Epidermal melanocyte (primary cell): ENCODE measurements at regions not wholly inside any gene's neighbourhood (a gene's known extent, or its start where the extent isn't known, plus 50 kb on each side); places are given as distances from the start of the nearest gene placed in this dataset.

Experiments used
- DNase-seq: peaks from one replicate; pipeline ENCODE4 v3.0.0; 2011; ENCODE audit warnings: low spot score; ENCODE audit not compliant: insufficient read length

DNA sequence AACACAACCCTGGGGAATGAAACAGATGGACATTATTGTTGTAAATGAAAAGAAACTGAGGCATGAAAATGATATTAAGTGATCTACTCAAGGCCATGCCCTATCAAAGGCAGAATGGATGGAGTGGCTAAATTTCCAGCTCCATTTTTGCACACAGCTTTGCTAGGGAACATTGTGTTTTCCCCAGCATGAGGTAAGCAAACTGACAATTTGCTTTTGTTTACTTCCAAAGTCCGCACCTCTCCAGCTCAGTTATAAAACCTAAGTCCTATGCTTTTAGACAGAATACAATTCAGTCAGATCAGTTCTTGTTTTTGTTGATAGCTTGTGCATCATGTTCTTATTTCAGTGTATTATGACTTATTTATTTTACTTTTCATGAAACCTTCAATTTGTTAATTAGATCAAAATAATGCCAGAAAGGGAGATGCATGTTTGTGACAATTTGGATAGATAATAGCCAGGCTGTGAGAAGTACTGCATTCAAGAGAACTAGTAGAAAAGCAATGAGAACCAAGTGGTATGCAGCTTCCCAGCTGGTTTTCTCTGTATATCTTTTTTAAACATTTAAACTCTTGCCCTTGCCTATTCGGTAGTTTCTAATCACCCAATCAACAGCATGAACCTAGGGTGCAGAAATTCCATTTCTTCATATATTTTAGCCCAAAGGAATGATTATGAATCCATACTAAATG, 380.8 kb downstream of the SPATA31D1 start:
- no peak for DNase-seq

DNA sequence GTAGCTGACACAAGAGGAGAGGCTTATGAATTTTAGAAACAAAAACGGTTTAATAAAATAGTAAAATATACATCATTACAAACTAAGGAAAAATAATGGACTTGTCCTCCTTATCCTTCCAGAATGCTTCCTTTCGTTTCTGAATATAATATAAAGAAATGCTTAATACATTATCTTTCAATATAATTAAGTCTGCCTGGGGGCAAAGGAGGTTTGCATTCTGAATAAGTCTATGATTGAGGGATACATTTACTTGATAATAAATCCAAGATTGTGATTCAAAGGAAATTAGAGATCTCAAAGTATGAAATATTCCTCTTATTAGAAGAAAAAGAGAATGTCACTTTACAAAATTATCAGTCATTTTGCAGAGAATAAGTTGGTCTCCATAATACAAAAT, 386.5 kb downstream of the SPATA31D1 start:
- DNase-seq, result no peak

DNA sequence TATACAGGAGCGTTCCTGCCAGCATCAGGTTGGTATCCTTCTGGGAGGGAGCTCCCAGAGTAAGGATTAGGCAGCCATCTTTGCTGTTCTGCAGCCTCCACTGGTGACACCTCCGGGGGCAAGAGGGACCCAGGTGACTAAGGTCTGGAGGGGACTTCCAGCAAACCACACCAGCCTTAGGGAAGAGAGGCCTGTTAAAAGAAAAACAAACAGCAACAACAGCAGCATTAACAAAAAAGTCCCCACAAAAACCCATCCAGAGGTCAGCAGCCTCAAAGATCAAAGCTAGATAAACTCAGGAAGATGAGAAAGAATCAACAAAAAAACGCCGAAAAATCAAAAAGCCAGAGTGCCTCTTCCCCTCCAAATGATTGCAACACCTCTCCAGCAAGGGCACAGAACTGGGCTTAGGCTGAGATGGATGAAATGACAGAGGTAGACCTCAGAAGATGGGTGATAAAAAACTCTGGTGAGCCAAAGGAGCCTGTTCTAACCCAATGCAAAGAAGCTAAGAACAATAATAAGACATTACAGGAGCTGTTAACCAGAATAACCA, 388.2 kb downstream of the SPATA31D1 start:
- DNase-seq, result no peak

GRCh38 chr9:82382887-82383616, 394.5 kb downstream of the SPATA31D1 start:
- DNase-seq, result no peak

GRCh38 chr9:82385633-82386032, 397.1 kb downstream of the SPATA31D1 start:
- no peak for DNase-seq

DNA sequence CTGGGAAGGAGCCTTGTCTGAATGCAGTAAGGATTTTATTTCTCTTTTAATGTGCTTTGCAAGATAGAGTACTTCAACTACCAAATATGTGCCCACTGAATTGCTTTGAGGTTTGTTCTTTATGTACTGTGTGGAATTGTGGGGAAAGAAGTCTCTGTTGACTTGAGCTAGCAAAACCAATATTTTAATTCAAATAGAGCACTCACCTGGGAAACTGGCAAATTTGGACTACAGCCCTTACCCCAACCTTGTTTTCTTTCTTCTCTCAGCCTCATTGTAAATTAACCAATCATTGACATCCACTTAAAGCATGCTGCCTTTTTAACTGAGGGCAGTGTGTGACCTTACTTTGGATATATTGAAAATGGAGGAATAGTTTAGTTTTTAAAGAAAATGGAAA, 409.0 kb downstream of the SPATA31D1 start:
- no peak for DNase-seq

GRCh38 chr9:82404196-82404870, 415.8 kb downstream of the SPATA31D1 start:
- no peak for DNase-seq

- DNase-seq, result no peak
These were observed 416.3 kb downstream of the SPATA31D1 start for GRCh38 chr9:82404881-82405280.

- DNase-seq, result no peak
These were observed 418.0 kb downstream of the SPATA31D1 start for GRCh38 chr9:82406456-82407085.

- DNase-seq, result no peak
These were observed 421.7 kb downstream of the SPATA31D1 start for GRCh38 chr9:82410306-82410705.

DNA sequence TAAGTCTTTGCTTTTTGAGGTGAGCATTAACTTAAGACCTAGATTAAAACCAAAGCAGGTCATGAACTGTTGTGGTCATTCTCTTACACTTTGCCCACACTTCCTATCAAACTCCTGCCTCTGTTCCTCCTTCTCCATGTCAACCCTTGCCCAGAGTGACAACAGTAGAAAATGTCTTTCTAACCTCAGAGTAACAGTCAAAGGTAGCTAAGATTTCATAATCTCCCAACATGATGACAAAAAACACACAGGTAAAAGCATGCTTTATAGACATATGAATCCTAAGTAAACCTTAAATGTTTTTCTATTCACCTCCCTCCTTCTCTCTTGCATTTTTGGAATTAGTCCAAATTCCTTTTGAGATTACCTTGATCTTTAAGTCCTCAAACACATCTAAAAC, 422.3 kb downstream of the SPATA31D1 start:
- no peak for DNase-seq

DNA sequence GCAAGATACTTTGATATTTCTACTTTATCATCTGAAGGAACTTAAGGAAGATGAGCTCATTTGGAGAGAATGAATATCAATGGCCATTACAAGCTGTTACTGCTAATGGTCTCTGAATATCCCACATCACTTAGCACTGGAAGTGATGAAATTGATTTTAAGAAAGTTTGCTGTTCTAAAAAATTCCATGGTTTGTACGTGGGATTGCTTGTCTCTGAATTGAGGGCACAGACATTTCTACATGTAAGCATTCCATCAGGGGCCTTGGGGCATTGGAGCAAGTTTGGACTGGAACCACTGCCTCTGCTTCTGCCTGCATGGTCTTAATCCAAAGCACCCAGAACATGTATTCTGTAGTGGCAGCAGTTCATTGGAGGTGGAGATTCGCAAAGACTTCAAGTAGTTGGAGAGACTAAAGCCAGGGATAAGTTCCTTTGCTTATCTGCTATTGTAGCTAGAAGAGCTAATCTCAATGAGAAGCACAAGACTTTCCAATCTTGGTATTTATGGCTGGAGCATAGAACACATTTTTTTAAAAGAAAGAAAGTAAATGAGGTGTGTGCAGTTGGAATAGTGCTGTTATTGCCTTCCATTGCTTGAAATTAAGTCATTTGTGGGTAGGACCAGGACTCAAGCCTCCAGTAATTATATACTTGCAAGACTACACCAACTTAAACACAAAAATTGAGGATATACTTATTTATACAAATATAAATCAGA, 424.2 kb downstream of the SPATA31D1 start:
- DNase-seq, result no peak

GRCh38 chr9:82417501-82417900, 428.9 kb downstream of the SPATA31D1 start:
- DNase-seq, result no peak

- DNase-seq, result no peak
These were observed 429.8 kb downstream of the SPATA31D1 start for GRCh38 chr9:82418334-82418733.

- DNase-seq, result no peak
These were observed 431.3 kb downstream of the SPATA31D1 start for GRCh38 chr9:82419696-82420486.

- DNase-seq, result no peak
These were observed 432.9 kb downstream of the SPATA31D1 start for GRCh38 chr9:82421498-82421897.

DNA sequence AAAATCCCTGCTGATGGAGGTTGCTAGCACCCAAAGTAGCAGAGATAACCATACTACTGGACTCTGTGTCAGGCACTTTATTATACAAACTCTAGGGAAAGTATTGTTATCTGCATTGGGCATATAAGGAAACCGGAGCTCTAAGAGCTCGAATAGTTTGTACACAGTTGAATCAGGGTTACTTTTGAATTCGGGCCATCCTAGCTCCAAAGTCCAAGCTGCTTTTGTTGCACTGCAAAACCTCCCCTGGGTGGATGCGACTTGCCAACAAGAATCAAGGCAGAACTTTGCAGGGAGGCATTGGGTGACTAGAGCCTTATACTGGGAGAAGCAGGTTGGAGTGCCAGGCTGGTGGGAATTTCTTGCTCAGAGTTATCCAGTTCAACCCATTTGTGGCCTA, 435.1 kb downstream of the SPATA31D1 start:
- DNase-seq, result no peak

GRCh38 chr9:82424599-82425120, 436.1 kb downstream of the SPATA31D1 start:
- no peak for DNase-seq

DNA sequence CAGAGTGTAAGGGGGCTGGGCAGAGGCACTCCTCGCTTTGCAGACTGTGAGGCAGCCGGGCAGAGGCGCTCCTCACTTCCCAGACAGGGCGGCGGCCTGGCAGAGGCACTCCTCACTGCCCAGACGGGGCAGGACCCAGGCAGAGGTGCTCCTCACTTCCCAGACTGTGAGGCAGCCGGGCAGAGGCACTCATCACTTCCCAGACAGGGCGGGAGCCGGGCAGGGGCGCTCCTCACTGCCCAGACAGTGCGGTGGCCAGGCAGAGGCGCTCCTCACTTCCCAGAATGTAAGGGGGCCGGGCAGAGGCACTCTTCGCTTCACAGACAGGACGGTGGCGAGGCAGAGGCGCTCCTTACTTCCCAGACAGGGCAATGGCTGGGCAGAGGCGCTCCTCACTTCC, 442.5 kb downstream of the SPATA31D1 start:
- DNase-seq, result no peak
